RWPE2 (cell line): ENCODE measurements at regions not wholly inside any gene's neighbourhood (a gene's known extent, or its start where the extent isn't known, plus 50 kb on each side); places are given as distances from the start of the nearest gene placed in this dataset.

Source experiments
- ATAC-seq: fragments of 200-7000 bp; cut with Tn5 transposase; 3 replicates; pipeline ENCODE4 v1.9.1; 2021; ENCODE audit warnings: low read depth
- DNase-seq: peaks from one replicate; pipeline ENCODE4 v3.0.0-alpha.2; 2020; ENCODE audit warnings: low spot score
- H3K27ac ChIP-seq: fragments of 450-650 bp; 2 replicates; pipeline ENCODE4 v1.5.1; 2017; ENCODE audit warnings: mild to moderate bottlenecking; ENCODE audit not compliant: poor library complexity, severe bottlenecking
- H3K27me3 ChIP-seq: fragments of 250-450 bp; sonication (Bioruptor Pico); 2 replicates; pipeline ENCODE4 v1.5.1; 2021; ENCODE audit warnings: mild to moderate bottlenecking, moderate library complexity; ENCODE audit not compliant: insufficient read depth, poor library complexity, severe bottlenecking
- H3K36me3 ChIP-seq: fragments of 250-450 bp; sonication (Bioruptor Pico); 2 replicates; pipeline ENCODE4 v1.5.1; 2020; ENCODE audit warnings: low read depth, mild to moderate bottlenecking, moderate library complexity
- H3K4me1 ChIP-seq: fragments of 250-450 bp; sonication (Bioruptor Pico); 2 replicates; pipeline ENCODE4 v1.5.1; 2021; ENCODE audit warnings: mild to moderate bottlenecking, moderate library complexity; ENCODE audit not compliant: insufficient read depth, poor library complexity, severe bottlenecking
- H3K4me3 ChIP-seq: fragments of 250-450 bp; sonication (Bioruptor Pico); 2 replicates; pipeline ENCODE4 v1.5.1; 2021; ENCODE audit warnings: mild to moderate bottlenecking, moderate library complexity; ENCODE audit not compliant: severe bottlenecking
- H3K9me3 ChIP-seq: fragments of 250-450 bp; sonication (Bioruptor Pico); 2 replicates; pipeline ENCODE4 v1.5.1; 2021; ENCODE audit warnings: mild to moderate bottlenecking, moderate library complexity; ENCODE audit not compliant: severe bottlenecking
- CTCF ChIP-seq: fragments of 450-650 bp; IDR thresholded peaks from one replicate; pipeline ENCODE4 v1.5.1; 2017; ENCODE audit warnings: mild to moderate bottlenecking, moderate library complexity; ENCODE audit not compliant: poor library complexity, severe bottlenecking

- Histone ChIP-seq H3K4me3 (no peak overlapping the region), H3K9me3 (no peaks in the 10 kb centered on the region), H3K27ac (no peak overlapping the region), H3K4me1 (no peaks in the 10 kb centered on the region), H3K27me3 (no peaks in the 10 kb centered on the region), H3K36me3 (no peaks in the 10 kb centered on the region)
- no peak for TF ChIP-seq CTCF
- ATAC-seq (no peak), DNase-seq (no peak)
Observed at GRCh38 chr7:130875-131780, 61.2 kb upstream of the FAM20C start.

- no peak for TF ChIP-seq CTCF
- Histone ChIP-seq H3K27me3 (no peaks in the 10 kb centered on the region), H3K4me1 (no peaks in the 10 kb centered on the region), H3K9me3 (no peaks in the 10 kb centered on the region), H3K4me3 (no peak overlapping the region), H3K36me3 (no peaks in the 10 kb centered on the region), H3K27ac (no peak overlapping the region)
- ATAC-seq (no peak), DNase-seq (no peak)
Observed at GRCh38 chr7:131781-132482, 60.4 kb upstream of the FAM20C start.

GRCh38 chr7:132899-133298 is 59.5 kb upstream of the FAM20C start:
- no peaks in the 10 kb centered on the region for H3K4me1 ChIP-seq
- TF ChIP-seq CTCF = no peak
- no peak overlapping the region for H3K27ac ChIP-seq
- H3K4me3 ChIP-seq = no peak overlapping the region
- no peaks in the 10 kb centered on the region for H3K36me3 ChIP-seq
- H3K9me3 ChIP-seq = no peaks in the 10 kb centered on the region
- no peak for ATAC-seq
- no peak for DNase-seq
- no peaks in the 10 kb centered on the region for H3K27me3 ChIP-seq

GRCh38 chr7:133470-133869 is 58.9 kb upstream of the FAM20C start:
- H3K36me3 ChIP-seq = no peaks in the 10 kb centered on the region
- no peaks in the 10 kb centered on the region for H3K4me1 ChIP-seq
- no peak overlapping the region for H3K27ac ChIP-seq
- no peaks in the 10 kb centered on the region for H3K27me3 ChIP-seq
- DNase-seq (no peak), ATAC-seq (no peak)
- no peak overlapping the region for H3K4me3 ChIP-seq
- no peak for TF ChIP-seq CTCF
- no peaks in the 10 kb centered on the region for H3K9me3 ChIP-seq
